NCI-H526 (cell line): ENCODE measurements at regions not wholly inside any gene's neighbourhood (a gene's known extent, or its start where the extent isn't known, plus 50 kb on each side); places are given as distances from the start of the nearest gene placed in this dataset.

Source experiments
- DNase-seq, 2 experiments: peaks; one replicate each; lab custom pipeline; 2025; lab: John Stamatoyannopoulos, UW

DNA sequence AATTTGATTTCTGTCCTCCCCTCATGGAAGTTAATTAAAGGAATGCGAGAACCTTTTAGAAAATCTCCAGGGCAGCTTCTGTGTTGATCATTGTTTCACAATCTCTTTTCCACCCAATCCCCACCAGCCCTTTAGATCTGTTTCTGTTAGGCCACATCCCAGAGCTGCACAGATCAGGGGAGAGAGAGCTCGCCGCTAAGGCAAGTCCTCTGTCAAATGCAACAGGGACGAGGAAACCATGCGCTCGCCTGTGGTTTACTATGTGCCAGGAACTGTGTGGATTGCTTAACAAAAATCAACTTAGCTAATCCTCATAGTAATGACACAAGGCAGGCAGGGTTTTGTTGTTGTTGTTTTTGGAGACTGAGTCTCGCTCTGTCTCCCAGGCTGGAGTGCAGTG is 115.4 kb downstream of the SALL1 start:
- DNase-seq = no peak

DNA sequence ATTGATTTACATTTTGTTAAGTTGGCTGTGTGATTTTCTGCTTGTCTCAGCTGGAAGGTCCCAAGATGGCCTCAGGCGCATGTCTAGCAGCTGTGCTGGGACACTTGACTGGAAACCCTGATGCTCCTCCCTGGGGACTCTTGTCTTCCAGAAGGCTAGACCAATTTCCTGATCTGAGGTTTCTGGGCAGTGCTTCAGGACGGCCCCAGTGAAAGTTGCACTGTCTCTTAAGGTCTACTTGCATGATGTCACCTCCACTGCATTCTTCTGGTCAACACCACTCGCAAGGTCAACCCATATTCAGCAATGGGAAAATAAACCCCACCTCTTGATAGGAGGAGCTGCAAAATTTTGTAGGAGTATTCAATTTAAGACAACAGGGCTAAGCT is 116.0 kb downstream of the SALL1 start:
- DNase-seq = no peak

DNA sequence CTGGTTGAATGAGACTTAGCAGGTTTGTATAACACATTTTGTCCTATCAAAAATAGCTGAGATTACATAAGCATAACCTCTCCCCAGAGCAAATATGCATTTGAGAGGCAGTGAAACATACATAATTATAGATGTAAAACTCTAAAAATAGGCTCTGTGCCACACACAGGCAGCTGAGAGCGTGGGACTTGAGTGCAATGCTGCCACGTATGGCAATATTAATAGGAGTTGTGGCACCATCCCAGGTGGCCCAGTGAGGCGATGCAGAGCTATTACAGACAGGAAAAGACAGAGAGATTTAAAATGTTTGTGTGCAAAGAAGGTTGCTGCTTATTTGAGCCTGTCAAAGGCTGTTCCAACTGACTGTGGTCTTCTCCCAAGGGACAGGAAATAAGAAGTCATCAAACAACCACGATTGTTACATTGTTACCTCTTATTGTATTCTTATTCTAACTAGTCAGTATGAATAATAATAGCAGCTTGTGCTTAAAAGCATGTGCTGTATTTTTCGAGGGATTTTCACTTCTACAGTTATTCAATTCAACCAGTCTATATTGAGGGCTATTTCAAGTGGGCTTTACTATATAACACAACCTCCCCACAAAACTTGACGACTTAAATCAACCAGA is 116.5 kb downstream of the SALL1 start:
- DNase-seq = no peak

DNA sequence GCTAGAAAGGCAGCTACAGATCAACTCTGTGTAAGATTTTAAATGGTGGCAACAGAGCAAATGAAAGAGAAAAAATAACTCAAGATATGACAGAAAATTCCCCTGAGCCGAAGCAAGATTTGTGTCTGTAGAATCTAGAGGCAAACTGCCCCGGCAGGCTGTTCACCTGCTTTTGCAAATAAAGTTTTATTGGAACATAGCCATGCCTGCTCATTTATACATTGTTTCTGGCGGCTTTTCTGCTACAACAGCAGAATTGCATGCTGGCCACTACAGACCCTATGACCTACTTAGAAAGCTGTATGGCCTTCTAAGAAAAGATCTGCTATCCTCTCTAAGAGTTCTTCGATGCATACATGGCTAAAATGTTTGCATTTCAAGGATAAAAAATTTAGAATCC is 119.5 kb downstream of the SALL1 start:
- no peak for DNase-seq

DNA sequence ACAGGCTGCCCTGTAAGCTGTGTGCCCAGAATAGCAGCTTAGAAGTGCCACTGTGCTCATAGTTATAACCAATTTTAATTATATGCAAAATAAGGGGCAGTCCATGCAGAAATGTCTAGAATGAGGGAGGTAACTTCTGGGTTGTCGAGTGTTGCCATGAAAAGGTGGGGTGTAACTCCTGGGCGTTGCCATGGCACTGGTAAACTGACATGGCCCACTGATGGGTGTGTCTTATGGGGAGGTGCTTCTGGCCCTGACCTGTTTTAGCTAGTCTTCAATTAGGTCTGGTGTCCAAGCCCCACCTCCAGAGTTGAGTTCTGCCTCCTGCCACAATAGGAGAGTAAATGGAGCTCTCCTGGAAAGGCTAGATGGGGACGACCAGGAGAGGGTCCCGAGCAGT is 120.6 kb downstream of the SALL1 start:
- DNase-seq = no peak

DNA sequence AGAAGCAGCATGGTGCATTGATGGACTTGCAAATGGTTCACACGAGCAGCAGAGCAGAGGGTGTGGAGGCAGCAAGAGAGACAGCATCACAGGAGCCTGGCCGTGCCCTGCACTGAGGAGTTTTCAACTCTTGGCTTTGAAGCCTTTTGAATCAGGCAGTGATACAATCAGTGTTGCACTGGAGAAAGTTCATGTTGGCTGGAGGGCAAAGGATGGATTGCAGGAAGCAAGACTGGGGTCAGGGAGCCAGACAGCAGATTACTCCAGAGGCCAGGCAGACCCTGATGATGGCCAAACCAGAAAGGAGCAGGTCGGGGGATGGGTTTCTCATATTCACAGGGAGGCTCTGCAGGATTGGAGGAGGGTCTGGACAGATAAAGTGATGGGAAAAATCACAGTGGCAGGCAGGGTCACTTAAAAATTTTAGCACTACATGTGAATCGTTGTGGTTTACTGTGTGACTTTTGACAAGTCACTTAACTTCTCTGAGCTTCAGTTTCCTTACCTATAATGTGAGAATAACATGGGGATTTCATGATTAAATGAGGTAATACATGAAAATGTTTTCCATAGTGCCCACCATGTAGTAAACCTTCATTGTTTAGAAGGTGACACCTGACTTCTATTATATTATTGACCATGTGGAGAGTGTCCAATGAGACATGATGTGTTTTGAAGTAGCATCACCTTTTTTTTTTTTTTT is 125.3 kb downstream of the SALL1 start:
- DNase-seq = no peak

DNA sequence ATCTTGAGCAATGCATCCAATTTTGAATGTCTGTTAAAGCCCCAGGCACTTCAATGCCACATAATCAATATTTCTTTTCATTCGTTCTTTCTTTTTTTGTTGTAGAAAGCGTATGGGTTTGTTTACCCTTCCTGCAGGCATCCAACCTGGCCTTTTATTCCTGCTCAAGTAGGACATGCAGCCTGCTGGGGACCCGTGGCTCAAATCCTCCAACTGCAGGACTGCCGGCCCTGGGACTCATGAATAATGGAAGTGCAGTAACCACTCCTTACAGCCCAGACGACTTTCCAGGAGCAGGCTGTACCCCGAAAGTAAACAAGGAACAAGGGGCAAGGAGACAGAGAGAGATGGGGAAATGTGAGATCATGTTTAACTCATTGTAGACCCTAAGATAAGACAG is 126.4 kb downstream of the SALL1 start:
- no peak for DNase-seq

DNA sequence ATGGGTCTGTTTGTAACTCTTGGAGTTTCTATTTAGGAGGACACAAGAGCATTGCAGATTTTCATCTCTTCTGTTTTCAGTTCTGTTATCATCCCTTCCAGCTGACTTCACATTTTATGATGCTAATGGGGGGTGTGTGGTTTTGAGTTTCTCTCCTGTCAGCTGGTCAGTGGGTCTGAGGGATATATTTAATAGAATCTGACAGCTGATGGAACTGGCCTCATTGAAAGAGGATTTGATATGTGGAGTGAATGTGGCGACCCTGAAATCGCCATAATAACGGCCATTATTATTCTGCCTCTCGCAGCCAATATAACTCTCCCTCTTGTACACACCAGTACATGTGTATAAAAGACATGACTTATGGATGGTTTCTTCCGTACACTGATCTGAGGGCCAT is 128.1 kb downstream of the SALL1 start:
- DNase-seq = no peak

DNA sequence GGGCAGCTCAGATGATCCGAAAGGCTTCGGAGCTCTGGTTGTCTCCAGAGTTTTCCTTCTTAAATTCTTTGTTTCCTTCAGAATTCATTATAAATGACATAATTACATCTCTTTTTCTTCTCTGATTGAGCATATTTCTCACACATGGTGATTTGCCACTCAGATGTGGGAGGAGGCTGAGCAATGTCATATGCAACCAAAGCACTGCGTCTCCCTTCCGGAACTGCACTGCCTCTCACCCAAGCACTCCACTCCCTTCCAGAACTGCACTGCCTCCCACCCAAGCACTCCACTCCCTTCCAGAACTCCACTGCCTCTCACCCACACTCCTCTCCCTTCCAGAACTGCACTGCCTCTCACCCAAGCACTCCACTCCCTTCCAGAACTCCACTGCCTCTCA is 131.5 kb downstream of the SALL1 start:
- no peak for DNase-seq

DNA sequence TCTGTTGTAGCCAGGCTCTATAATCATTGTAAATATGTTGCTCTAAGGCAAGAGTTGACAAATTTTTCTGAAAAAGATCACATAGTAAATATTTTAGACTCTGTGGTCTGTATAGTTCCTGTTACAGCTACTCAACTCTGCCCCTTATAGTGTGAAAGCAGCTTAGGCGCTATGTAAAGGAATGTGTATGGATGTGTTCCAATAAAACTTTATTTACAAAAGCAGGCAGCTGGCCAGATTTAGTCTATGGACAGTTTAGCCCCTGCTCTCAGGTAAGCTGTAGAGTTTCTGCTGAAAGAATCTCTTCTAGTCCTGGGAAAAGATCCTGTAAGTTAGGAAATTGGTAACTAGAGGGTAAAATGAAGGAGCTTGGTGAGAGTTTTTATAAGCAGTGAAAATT is 133.1 kb downstream of the SALL1 start:
- no peak for DNase-seq

DNA sequence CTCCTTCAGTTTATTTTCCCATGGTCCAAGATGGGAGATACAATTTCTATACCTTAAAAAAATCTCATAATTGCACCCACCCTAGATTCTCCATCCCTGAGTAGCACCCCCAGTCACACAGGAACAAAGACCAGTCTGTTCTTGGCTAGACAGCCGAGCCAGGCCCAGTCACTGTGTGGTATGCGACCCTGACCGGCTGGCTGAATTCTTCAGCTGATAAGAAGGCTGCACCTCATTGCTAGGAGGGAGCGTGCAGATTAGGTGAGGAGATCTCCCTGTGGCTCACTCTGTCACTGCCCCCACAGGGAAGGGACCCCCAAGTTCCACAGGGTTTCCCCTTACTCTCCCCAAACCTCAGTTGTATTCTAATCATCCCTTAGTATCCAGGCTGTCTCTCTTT is 138.7 kb downstream of the SALL1 start:
- no peak for DNase-seq

DNA sequence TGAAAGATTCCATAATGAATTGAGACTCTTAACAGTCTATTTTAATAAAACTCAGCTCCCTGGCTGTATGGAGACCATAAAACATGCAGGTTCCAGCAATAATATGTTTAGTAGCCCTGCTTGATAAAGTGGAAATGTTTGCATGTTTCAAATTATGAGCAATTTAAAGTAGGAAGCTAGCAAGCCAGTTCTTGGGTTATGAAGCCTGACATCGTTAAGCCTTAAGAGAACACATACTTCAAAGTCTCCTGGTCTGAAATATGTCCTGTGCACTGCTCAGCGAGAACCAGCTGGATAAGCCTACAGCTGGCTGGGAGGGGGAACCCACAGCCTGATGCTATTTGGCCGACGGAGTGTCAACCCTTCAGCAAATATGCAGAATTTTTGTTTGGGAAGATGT is 140.3 kb downstream of the SALL1 start:
- DNase-seq = no peak

DNA sequence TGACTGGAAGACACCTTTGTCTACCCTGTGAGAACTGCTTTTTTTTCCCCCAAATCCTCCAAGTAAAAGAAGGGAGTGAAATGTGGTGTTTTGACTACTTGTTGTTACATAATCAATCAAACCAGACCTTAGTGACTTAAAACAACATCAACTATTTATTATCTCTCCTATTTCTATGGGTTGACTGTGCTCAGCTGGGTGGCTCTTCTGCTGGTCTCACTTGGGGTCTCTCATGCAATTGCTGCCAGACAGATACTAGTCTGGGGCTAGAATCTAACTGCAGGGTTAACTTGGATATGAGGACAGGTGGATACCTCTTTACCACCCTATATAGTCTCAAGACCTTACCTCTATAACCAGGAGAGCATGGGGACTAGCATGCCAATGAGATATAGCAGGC is 141.3 kb downstream of the SALL1 start:
- DNase-seq = no peak

DNA sequence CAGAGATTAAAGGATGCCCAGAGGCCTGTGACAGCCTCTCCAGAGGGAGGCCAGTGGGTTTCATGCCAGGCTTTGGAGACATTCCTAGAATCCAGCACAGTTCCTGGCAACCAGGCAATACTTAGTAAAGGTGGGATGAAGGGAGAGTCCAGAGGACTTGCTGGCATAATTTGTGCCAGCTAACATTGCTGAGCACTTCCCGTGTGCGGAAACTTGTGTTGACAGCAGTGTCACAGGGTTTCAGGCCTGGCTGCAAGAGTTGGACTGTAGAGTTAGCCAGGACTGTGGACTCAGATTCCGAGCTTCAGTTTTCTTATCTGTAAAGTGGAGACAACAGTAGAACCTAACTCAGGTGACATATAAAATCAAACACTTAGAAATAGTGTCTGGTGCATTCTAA is 141.7 kb downstream of the SALL1 start:
- no peak for DNase-seq

DNA sequence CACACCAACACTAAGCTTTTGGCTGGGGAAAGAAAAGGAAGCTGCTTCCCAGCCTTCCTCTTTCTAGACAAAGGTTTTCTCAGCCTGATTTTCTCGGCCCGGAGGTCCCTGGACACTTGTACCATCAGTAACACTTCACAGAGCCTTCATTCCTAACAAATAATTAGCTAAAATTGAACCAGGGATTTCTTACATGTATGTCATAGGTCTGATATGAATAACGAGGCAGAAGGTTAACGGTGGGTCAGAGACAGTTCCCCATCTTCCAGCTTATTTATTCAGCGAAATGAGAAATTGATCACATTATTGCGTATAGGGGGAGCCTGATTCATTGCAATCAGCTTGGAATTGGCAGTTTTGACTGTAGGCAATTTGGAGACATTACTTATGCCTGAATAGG is 142.5 kb downstream of the SALL1 start:
- no peak for DNase-seq

DNA sequence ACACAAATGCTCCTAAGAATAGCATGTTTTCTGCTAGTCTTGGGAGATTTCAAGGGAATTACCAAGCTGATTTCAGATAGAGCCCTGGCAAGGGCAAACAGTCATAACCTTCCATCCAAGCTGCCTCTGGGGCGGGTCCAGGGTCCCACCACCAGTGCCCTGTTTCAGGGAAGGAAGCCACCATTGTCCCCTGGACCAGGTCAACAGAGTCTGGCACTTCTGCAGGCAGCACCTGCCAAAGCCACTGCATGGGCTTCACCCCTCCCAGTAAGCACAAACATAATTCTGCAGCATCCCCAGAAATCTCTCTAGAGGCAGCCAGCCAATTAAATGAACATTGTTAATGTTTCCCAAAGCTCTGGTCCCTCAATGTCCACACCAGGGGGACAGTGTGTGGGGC is 143.0 kb downstream of the SALL1 start:
- no peak for DNase-seq

DNA sequence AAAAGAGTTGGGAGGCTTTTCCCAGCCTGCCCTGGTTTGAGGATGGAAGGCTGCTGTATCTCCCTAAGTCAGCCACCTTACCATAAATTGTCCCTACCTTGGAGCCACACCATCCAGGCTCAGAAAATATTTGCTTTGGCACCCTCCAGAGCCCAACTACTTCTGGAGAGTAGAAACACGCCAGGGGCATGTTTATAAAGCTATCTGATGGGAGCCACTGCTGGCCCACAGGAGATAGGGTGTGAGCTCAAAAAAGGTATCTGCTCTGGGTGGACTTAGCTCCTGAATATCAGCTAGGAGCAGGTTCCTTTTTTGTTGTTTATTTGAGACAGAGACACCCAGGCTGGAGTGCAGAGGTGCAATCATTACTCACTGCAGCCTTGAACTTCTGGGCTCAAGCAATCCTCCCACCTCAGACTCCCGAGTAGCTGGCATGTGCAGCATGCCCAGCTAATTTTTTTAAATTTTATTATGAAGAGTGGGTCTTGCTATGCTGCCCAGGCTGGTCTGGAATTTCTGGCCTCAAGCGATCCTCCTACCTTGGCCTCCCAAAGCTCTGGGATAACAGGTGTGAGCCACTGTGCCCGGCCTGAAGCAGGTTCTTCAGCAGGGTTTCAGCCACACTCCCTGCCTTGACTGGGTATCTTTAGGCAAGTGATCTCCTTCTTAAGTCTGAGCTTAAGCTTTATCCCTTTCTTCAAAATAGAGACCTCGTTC is 147.1 kb downstream of the SALL1 start:
- DNase-seq = no peak

DNA sequence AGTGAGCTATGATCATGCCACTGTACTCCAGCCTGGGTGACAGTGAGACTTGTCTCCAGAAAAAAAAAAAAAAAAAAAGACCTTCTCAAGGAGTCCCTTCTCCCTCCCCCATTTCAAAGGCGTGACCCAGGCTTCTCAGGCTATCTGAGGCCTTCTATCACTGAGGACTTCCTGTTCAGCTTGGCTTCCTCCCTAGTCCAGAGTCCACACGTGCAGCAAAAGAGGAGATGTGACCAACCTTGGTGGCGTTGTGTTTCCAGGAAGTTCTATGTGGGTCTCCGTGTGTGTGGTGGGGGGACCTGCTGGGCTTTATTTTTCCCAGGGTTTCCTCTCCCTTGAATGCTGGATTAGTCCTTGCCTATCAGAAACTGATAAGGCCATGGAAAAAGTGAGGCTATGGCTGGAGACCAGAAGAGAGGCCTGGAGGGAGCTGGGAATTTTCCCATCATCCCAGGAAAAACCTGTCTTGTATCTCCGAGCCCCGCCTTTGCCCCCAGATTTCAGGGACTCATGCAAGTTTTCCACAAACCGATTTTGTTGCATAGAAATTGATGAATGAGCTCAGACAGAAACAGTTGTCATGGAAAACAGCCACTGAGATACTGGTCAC is 148.1 kb downstream of the SALL1 start:
- no peak for DNase-seq

DNA sequence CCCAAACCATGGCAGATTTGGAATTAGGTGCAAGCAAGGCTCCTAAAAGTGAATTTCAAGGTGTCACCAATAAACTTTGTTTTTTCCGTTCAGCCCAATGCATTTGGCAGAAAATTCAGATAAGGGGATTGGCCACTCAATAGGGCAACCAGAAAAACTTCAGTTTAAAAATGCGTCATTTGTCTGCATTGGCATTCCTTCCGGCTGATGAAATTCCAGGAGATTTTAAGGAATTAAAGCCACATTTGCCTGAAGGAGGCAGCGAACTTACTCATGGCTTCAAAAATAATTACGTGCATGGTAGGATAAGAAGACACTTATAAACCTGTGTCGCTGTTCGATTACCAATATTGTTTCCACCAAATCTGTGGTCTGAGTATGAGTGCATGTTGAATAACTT is 151.9 kb downstream of the SALL1 start:
- DNase-seq = no peak

DNA sequence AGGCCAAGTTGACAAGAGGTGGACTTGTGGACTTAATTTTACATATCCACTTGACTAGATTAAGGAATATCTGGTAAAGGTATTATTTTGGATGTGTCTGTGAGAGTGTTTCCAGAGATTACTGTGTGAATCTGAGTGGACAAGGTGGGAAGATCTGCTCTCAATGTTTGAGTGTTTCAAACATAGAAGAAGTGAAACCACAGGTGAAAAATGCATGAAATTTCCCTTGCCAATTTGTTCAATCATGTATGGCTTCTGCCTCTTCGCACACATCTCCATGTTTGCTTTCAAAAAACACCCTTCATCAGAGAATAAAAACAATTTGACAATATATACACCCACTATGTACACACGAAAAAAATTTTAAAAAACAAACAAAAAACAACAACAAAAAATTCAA is 152.7 kb downstream of the SALL1 start:
- DNase-seq = no peak

DNA sequence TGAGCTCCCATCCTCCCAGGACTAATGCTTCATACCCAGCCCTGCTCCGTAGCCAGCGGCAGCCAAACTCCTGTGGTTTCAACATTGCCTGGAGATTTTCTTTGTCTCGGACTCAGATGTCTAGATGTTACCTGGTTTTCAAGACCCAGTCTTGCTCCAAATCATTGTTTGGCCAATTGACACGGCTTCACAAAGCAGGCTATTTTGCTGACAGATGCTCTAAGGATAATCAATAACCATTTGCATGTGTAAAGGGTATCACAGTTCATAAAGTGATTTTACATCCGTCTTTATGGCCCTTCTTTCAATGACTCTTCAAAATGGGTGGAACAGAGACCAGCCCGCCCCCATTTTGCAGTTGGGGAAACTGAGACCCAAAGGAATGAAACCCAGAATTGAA is 153.4 kb downstream of the SALL1 start:
- DNase-seq = no peak

DNA sequence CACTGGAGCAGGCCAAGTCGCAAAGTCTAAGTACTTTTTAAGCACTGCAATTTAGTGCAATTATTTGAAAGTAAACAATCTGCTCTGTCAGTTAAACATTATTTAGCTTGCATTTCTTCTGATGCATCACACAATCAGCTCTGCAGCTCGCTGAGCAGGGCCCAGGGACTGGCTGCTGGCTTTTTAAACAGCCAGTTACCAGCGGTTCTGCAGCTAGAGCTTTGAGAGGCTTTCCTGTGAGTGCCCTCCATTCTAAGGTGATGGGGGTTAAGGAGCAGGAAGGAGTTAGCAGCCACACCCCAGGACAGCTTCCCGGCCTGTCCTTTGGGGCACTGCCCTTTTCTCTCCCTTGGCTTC is 154.3 kb downstream of the SALL1 start:
- DNase-seq = no peak

DNA sequence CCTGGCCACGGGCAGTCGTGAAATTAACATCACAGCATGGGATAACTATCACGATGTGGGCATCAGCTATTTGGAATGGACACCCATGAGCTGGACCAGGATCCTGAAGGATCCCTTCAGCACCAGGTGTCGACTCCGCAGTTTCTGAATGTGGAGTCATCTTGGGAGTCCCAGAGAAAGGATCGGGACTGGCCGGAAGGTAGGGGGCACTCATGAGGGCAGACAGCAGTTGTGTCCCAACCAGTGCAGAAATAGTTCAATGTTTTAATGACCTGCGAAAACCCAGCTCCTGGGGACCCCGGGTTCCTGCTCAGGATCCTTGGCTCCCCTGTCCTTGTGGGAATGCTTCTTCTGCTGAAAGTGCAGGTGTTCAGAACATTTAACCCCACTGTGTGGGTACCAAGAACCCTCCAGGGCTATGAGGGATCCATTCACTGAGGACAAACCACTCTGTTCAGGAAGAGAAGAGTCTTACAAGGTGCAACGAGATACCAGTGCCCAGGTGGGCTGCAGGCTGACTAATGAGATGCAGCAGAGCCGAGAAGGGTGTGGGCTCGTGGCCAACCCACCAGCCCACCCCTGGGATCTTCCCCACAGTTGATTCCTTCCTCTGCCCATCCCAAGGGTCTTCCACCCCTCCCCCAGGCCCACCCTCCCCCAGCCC is 154.8 kb downstream of the SALL1 start:
- DNase-seq = no peak
